ENCODE measurements at regions not wholly inside any gene's neighbourhood (a gene's known extent, or its start where the extent isn't known, plus 50 kb on each side); places are given as distances from the start of the nearest gene placed in this dataset.

GRCh38 chr12:11968516-11968915 is 102.2 kb upstream of the BCL2L14 start:
- TF ChIP-seq CTCF (conservative IDR thresholded peaks at IDR 0.05) (no peak), ZFX (IDR thresholded peaks at IDR 0.05) (no peak)
